BE2C (cell line): ENCODE measurements at regions not wholly inside any gene's neighbourhood (a gene's known extent, or its start where the extent isn't known, plus 50 kb on each side); places are given as distances from the start of the nearest gene placed in this dataset.

Experiments
- DNase-seq: peaks from one replicate; pipeline ENCODE4 v3.0.0-alpha.2; 2020
- H3K27me3 ChIP-seq: fragments of 250-450 bp; sonication (Bioruptor Pico); 2 replicates; pipeline ENCODE4 v1.5.1; 2020; ENCODE audit warnings: mild to moderate bottlenecking
- H3K36me3 ChIP-seq: fragments of 250-450 bp; sonication (Bioruptor Pico); 2 replicates; pipeline ENCODE4 v1.5.1; 2020; ENCODE audit warnings: mild to moderate bottlenecking
- H3K4me1 ChIP-seq: fragments of 250-450 bp; sonication (Bioruptor Pico); 2 replicates; pipeline ENCODE4 v1.5.1; 2020
- H3K4me3 ChIP-seq: 2 replicates; pipeline ENCODE4 v1.5.1; 2011; ENCODE audit warnings: low read depth, low read length
- H3K9me3 ChIP-seq: fragments of 250-450 bp; sonication (Bioruptor Pico); 2 replicates; pipeline ENCODE4 v1.5.1; 2020
- TF ChIP-seq, protein P1 (sequence below): IDR thresholded peaks from 2 replicates; pipeline ENCODE4 v1.5.1; 2012; ENCODE audit warnings: mild to moderate bottlenecking, low read depth, low read length

DNA sequence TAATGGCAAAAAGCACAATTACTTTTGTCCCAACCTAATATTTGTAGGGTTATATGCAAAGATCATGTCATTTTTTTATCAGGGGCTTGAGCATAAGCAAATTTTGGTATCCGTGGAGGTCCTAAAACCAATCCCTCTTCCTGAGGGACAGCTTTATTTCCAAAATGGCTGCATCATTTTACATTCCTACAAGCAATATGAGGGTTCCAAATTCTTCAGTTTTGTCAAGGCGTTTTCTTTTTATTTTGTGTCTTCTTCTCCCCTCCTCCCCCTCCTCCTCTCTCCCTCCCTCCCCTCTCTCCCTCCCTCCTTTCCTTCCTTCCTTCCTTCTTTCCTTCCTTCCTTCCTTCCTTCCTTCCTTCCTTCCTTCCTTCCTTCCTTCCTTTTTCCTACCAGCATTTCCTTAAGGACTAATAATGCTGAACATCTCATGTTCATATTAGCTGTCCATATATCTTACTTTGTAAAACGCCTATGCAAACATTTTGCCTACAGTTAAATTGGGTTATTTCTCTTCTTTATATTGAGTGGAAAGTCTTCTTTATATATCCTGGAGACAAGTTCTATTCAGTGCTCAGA, 881.8 kb downstream of the DCDC2C start:
- H3K9me3 ChIP-seq: no peaks in the 10 kb centered on the region
- no peaks in the 10 kb centered on the region for H3K27me3 ChIP-seq
- no peaks in the 10 kb centered on the region for H3K36me3 ChIP-seq
- no peak for DNase-seq
- TF ChIP-seq, protein P1, sequence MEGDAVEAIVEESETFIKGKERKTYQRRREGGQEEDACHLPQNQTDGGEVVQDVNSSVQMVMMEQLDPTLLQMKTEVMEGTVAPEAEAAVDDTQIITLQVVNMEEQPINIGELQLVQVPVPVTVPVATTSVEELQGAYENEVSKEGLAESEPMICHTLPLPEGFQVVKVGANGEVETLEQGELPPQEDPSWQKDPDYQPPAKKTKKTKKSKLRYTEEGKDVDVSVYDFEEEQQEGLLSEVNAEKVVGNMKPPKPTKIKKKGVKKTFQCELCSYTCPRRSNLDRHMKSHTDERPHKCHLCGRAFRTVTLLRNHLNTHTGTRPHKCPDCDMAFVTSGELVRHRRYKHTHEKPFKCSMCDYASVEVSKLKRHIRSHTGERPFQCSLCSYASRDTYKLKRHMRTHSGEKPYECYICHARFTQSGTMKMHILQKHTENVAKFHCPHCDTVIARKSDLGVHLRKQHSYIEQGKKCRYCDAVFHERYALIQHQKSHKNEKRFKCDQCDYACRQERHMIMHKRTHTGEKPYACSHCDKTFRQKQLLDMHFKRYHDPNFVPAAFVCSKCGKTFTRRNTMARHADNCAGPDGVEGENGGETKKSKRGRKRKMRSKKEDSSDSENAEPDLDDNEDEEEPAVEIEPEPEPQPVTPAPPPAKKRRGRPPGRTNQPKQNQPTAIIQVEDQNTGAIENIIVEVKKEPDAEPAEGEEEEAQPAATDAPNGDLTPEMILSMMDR: no peak
- H3K4me3 ChIP-seq: no peak overlapping the region
- no peaks in the 10 kb centered on the region for H3K4me1 ChIP-seq

DNA sequence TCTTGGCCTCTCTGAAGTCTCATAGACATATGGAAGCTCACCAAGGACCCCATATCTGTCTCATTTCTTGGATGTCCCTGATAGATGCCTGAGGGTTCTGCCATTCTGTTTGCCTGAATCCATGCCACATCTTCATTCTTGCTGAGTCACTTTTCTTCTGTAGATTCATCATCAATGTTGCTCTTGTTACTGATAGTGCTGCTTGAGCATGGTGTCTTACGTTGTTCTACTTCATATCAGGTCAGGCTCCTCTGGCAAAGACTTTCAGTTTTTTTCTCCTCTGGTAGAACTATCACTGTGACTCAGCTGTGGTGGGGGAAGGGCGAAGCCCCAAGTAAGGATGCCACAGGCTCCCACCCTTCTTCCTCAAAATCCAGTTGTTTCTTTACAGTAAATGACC, 885.2 kb downstream of the DCDC2C start:
- Histone ChIP-seq H3K4me3 (no peak overlapping the region), H3K27me3 (no peaks in the 10 kb centered on the region), H3K9me3 (no peaks in the 10 kb centered on the region), H3K4me1 (no peaks in the 10 kb centered on the region), H3K36me3 (no peaks in the 10 kb centered on the region)
- TF ChIP-seq, protein P1: no peak
- no peak for DNase-seq

DNA sequence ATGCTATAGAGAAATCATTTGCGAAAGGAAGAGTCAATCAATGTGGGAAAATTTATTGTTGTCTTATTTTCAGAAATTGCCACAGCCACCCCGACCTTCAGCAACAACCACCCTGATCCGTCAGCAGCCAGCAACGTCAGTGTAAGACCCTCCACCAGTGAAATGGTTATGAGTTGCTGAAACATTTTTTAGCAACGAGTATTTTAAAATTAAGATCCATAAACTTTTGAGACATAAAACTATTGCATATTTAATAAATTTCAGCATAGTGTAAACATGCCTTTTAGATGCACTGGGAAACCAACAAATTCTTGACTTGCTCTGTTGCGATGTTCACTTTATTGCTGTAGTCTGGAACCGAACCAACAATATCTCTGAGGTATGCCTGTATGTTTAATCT, 887.9 kb downstream of the DCDC2C start:
- no peaks in the 10 kb centered on the region for H3K27me3 ChIP-seq
- H3K4me1 ChIP-seq: no peaks in the 10 kb centered on the region
- no peak overlapping the region for H3K4me3 ChIP-seq
- TF ChIP-seq, protein P1: no peak
- H3K9me3 ChIP-seq: no peaks in the 10 kb centered on the region
- no peak for DNase-seq
- no peaks in the 10 kb centered on the region for H3K36me3 ChIP-seq

DNA sequence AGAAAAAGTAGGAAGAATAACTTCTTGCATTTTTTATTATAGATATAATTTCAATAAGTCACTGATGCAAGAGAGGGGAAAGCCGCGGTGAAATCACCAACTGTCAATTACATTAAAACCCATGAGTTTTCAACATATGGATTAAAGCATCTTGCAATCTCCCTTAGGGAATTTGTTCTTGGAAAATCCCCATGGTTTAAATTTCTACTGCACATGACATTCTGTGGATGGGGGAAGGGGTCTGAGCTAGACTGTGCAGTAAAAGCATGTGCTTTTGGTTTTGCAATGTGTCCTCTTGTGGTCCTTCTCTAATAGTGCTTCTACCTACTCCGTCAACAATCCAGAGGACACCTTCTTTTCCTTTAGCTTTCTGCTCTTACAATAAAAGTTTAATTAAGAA, 894.0 kb downstream of the DCDC2C start:
- Histone ChIP-seq H3K36me3 (no peaks in the 10 kb centered on the region), H3K27me3 (no peaks in the 10 kb centered on the region), H3K9me3 (no peaks in the 10 kb centered on the region), H3K4me3 (no peak overlapping the region), H3K4me1 (no peaks in the 10 kb centered on the region)
- DNase-seq: no peak
- TF ChIP-seq, protein P1: no peak

DNA sequence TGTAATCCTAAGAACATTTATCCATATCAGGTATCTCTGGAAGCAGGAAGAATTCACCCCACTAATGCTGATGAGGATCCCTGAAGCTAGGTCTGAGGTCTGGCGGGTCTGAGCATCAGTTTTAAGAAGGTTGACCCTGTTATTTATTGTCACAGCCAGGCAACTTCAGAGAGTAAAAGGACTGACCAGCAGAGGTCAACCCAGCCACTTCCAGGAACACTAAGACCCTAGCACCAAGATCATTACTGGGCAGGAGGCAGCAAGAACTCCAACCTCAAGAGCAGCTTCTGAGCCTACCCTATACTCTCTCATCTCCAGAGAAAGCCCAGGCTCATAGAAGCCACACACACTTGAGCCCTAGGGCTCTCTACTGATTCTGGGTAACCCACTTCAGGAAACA, 901.4 kb downstream of the DCDC2C start:
- Histone ChIP-seq H3K4me1 (no peaks in the 10 kb centered on the region), H3K36me3 (no peaks in the 10 kb centered on the region), H3K9me3 (no peaks in the 10 kb centered on the region), H3K27me3 (no peaks in the 10 kb centered on the region), H3K4me3 (no peak overlapping the region)
- TF ChIP-seq, protein P1: no peak
- no peak for DNase-seq

DNA sequence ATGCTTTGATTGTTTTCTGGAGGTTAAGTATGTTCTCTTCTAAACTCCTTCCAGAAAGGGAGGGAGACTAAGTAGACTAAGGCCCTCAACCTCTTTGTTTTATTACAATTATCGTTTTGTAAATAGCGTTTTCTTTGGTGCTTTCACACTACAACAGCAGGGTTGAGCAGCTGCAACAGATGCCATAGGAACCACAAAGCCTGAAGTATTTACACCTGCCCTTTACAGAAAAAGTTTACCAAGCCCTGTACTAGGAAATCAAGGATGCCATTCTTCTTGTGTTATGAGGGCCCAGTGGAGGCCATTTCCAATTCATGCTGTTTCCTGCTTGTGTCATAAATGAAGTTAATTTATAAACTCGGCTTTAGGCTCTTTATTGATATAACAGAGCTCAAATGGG, 914.8 kb downstream of the DCDC2C start:
- no peak for DNase-seq
- no peaks in the 10 kb centered on the region for H3K27me3 ChIP-seq
- no peaks in the 10 kb centered on the region for H3K36me3 ChIP-seq
- no peak overlapping the region for H3K4me3 ChIP-seq
- H3K4me1 ChIP-seq: no peaks in the 10 kb centered on the region
- TF ChIP-seq, protein P1: no peak
- no peaks in the 10 kb centered on the region; the same call in 1 of the 2 replicates for H3K9me3 ChIP-seq
